ENCODE measurements at regions not wholly inside any gene's neighbourhood (a gene's known extent, or its start where the extent isn't known, plus 50 kb on each side); places are given as distances from the start of the nearest gene placed in this dataset.

- TF ChIP-seq POLR2A (IDR thresholded peaks at IDR 0.05; ENCODE audit: low read length) (no peak), PBX3 (IDR thresholded peaks at IDR 0.05) (no peak), MYC (IDR thresholded peaks at IDR 0.05; ENCODE audit: borderline replicate concordance, low read length) (no peak), CTCF (IDR thresholded peaks at IDR 0.05) (no peak), KDM1A (IDR thresholded peaks at IDR 0.05; ENCODE audit: low read depth) (no peak), RAD21 (conservative IDR thresholded peaks at IDR 0.05 in 1 of 2, IDR thresholded peaks at IDR 0.05 in 1 of 2) (no peak), BHLHE40 (IDR thresholded peaks at IDR 0.05; ENCODE audit: low read depth, low read length) (no peak), FOSL2 (IDR thresholded peaks at IDR 0.05) (no peak), FOSL2 (CRISPR knock-in tag; IDR thresholded peaks at IDR 0.05) (no peak), POLR2AphosphoS2 (conservative IDR thresholded peaks at IDR 0.05; ENCODE audit: low read length) (no peak)
- TF ChIP-seq, protein P1, sequence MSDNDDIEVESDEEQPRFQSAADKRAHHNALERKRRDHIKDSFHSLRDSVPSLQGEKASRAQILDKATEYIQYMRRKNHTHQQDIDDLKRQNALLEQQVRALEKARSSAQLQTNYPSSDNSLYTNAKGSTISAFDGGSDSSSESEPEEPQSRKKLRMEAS (IDR thresholded peaks at IDR 0.05) = no peak
- TF ChIP-seq, protein P2, sequence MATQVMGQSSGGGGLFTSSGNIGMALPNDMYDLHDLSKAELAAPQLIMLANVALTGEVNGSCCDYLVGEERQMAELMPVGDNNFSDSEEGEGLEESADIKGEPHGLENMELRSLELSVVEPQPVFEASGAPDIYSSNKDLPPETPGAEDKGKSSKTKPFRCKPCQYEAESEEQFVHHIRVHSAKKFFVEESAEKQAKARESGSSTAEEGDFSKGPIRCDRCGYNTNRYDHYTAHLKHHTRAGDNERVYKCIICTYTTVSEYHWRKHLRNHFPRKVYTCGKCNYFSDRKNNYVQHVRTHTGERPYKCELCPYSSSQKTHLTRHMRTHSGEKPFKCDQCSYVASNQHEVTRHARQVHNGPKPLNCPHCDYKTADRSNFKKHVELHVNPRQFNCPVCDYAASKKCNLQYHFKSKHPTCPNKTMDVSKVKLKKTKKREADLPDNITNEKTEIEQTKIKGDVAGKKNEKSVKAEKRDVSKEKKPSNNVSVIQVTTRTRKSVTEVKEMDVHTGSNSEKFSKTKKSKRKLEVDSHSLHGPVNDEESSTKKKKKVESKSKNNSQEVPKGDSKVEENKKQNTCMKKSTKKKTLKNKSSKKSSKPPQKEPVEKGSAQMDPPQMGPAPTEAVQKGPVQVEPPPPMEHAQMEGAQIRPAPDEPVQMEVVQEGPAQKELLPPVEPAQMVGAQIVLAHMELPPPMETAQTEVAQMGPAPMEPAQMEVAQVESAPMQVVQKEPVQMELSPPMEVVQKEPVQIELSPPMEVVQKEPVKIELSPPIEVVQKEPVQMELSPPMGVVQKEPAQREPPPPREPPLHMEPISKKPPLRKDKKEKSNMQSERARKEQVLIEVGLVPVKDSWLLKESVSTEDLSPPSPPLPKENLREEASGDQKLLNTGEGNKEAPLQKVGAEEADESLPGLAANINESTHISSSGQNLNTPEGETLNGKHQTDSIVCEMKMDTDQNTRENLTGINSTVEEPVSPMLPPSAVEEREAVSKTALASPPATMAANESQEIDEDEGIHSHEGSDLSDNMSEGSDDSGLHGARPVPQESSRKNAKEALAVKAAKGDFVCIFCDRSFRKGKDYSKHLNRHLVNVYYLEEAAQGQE (IDR thresholded peaks at IDR 0.05) = no peak
Observed at GRCh38 chr11:92727769-92728168, 241.7 kb upstream of the MTNR1B start.
